GM19239 (cell line): ENCODE measurements at regions not wholly inside any gene's neighbourhood (a gene's known extent, or its start where the extent isn't known, plus 50 kb on each side); places are given as distances from the start of the nearest gene placed in this dataset.

Experiments used
- DNase-seq: peaks from one replicate; pipeline ENCODE4 v3.0.0; 2011; ENCODE audit warnings: low spot score; ENCODE audit not compliant: insufficient read length
- FAIRE-seq: peaks from 2 replicates; lab custom pipeline; 2011; peaks lifted over from hg19 to GRCh38; lab: Jason Lieb, UNC

- DNase-seq: no peak
- no peak for FAIRE-seq
Measured at GRCh38 chr10:92789786-92790185, 58.5 kb upstream of the EXOC6 start.

GRCh38 chr10:92790440-92790839 is 57.9 kb upstream of the EXOC6 start:
- no peak for DNase-seq
- no peak for FAIRE-seq

- no peak for FAIRE-seq
Measured at GRCh38 chr10:92792661-92793060, 55.7 kb upstream of the EXOC6 start.

More at GRCh38 chr10:92792661-92793060, 55.7 kb upstream of the EXOC6 start:
- no peak for DNase-seq
